ENCODE measurements at regions not wholly inside any gene's neighbourhood (a gene's known extent, or its start where the extent isn't known, plus 50 kb on each side); places are given as distances from the start of the nearest gene placed in this dataset.

DNA sequence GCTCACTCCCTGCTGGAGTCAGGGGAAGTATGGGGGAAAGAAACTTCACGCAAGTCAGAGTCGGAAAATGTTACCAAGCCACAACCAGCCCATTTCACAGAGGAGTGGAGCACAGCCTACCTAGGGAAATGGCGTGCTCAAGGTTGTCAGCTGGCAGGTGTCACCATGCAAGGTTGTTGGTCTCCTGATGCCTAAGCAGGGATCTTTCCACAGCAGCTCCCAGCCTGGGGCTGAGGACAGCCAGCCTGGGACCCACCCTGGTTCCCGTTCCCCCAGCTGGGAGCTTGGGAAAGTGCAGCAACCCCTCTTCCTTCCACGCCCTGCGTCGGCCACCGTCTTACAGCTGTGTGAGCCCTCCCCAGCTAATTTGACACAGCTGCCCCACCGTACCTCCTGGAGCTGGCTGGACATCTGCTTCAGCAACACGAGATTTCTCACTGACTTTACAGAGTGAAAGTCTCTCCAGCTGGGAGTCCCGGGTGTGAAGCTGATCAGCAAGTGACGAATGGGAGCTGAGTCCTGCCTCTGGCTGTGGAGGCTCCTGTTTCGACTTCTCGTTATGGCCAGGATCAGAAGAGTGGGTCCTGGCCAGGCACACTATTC is 224.6 kb upstream of the RAB4A start:
- H3K4me1 ChIP-seq (ENCODE audit: control insufficient read depth in 4 of 4, insufficient read depth in 4 of 4, low read length in 3 of 4): no peaks in the 10 kb centered on the region
- 92% methylated on average over 14 of the region's 14 CpGs for WGBS
- peak; percentile 23 for DNase-seq (ENCODE audit: low spot score)
- H3K4me3 ChIP-seq (ENCODE audit: low read depth in 1 of 3, low read length in 3 of 3): no peak overlapping the region
- no peaks in the 10 kb centered on the region for H3K9me3 ChIP-seq (ENCODE audit: control insufficient read depth in 4 of 4, low read length in 3 of 4)
- TF ChIP-seq FOXA1 (IDR thresholded peaks at IDR 0.05): no peak
- no peak for TF ChIP-seq HNF4A (conservative IDR thresholded peaks at IDR 0.05)
- TF ChIP-seq, protein P1, sequence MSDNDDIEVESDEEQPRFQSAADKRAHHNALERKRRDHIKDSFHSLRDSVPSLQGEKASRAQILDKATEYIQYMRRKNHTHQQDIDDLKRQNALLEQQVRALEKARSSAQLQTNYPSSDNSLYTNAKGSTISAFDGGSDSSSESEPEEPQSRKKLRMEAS (IDR thresholded peaks at IDR 0.05): no peak
- TF ChIP-seq RXRA (IDR thresholded peaks at IDR 0.05): no peak
- no peak for TF ChIP-seq RAD21 (IDR thresholded peaks at IDR 0.05)
- no peak for TF ChIP-seq NR2F2 (IDR thresholded peaks at IDR 0.05)
- no peak for TF ChIP-seq GABPA (IDR thresholded peaks at IDR 0.05 in 1 of 2, conservative IDR thresholded peaks at IDR 0.05 in 1 of 2)
- TF ChIP-seq YY1 (IDR thresholded peaks at IDR 0.05): no peak
- no peak for TF ChIP-seq JUND (IDR thresholded peaks at IDR 0.05)
- TF ChIP-seq, protein P2, sequence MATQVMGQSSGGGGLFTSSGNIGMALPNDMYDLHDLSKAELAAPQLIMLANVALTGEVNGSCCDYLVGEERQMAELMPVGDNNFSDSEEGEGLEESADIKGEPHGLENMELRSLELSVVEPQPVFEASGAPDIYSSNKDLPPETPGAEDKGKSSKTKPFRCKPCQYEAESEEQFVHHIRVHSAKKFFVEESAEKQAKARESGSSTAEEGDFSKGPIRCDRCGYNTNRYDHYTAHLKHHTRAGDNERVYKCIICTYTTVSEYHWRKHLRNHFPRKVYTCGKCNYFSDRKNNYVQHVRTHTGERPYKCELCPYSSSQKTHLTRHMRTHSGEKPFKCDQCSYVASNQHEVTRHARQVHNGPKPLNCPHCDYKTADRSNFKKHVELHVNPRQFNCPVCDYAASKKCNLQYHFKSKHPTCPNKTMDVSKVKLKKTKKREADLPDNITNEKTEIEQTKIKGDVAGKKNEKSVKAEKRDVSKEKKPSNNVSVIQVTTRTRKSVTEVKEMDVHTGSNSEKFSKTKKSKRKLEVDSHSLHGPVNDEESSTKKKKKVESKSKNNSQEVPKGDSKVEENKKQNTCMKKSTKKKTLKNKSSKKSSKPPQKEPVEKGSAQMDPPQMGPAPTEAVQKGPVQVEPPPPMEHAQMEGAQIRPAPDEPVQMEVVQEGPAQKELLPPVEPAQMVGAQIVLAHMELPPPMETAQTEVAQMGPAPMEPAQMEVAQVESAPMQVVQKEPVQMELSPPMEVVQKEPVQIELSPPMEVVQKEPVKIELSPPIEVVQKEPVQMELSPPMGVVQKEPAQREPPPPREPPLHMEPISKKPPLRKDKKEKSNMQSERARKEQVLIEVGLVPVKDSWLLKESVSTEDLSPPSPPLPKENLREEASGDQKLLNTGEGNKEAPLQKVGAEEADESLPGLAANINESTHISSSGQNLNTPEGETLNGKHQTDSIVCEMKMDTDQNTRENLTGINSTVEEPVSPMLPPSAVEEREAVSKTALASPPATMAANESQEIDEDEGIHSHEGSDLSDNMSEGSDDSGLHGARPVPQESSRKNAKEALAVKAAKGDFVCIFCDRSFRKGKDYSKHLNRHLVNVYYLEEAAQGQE (IDR thresholded peaks at IDR 0.05): no peak
- TF ChIP-seq, protein P3, sequence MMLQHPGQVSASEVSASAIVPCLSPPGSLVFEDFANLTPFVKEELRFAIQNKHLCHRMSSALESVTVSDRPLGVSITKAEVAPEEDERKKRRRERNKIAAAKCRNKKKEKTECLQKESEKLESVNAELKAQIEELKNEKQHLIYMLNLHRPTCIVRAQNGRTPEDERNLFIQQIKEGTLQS (IDR thresholded peaks at IDR 0.05): no peak
- H3K27ac ChIP-seq (ENCODE audit: low read depth in 1 of 2, low read length in 2 of 2): no peak overlapping the region
- H3K9ac ChIP-seq (ENCODE audit: low read depth in 1 of 2, low read length in 2 of 2): no peak overlapping the region
- no peaks in the 10 kb centered on the region for H3K27me3 ChIP-seq (ENCODE audit: control insufficient read depth in 4 of 4, insufficient read depth in 4 of 4, low read length in 3 of 4)
- no peaks in the 10 kb centered on the region for H3K36me3 ChIP-seq (ENCODE audit: control insufficient read depth in 4 of 4, insufficient read depth in 3 of 4, low read depth in 1 of 4, low read length in 3 of 4)

DNA sequence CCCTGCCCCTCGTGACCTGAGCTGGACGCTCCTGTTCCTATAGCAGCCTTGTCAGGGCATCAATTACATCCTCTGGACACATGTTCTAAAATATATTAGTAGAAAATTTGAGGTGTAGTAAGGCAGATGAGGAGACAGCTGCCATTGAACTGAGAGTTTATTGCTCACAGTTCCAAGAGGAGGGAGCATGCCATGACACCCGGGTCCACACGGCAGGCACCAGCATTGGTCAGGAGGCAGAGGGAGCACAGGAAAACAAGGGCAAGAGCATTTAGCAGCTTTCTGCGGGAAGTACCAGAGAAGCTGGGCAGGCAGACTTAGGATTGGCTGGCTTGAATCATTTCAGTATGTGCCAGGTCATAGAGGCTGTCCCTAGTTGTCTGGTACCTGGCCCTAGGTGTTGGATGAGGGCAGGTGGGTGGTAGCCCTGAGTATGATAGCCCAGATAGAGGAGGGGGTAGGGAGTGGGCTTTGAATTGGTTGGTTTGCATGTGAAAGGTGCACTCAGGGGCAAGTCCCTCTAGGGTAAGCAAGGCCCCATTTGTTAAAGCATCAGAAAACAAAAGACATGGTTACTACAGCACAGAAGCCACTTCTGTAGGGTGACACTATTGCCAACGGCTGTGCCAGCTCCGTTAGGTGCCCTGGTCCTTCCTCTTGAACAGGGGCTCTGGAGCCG is 223.6 kb upstream of the RAB4A start:
- TF ChIP-seq, protein P1 (IDR thresholded peaks at IDR 0.05): no peak
- TF ChIP-seq, protein P3 (IDR thresholded peaks at IDR 0.05): no peak
- TF ChIP-seq JUND (IDR thresholded peaks at IDR 0.05) (no peak), GABPA (IDR thresholded peaks at IDR 0.05 in 1 of 2, conservative IDR thresholded peaks at IDR 0.05 in 1 of 2) (no peak), EGR1 (IDR thresholded peaks at IDR 0.05; ENCODE audit: low read depth in 2 of 2) (no peak), YY1 (IDR thresholded peaks at IDR 0.05) (no peak), SP1 (IDR thresholded peaks at IDR 0.05) (no peak), FOXA1 (IDR thresholded peaks at IDR 0.05) (no peak), RXRA (IDR thresholded peaks at IDR 0.05) (no peak), NR2F2 (IDR thresholded peaks at IDR 0.05) (no peak), TAF1 (conservative IDR thresholded peaks at IDR 0.05) (no peak), RAD21 (IDR thresholded peaks at IDR 0.05) (no peak), HNF4G (IDR thresholded peaks at IDR 0.05) (no peak), HNF4A (conservative IDR thresholded peaks at IDR 0.05) (no peak)
- TF ChIP-seq, protein P4, sequence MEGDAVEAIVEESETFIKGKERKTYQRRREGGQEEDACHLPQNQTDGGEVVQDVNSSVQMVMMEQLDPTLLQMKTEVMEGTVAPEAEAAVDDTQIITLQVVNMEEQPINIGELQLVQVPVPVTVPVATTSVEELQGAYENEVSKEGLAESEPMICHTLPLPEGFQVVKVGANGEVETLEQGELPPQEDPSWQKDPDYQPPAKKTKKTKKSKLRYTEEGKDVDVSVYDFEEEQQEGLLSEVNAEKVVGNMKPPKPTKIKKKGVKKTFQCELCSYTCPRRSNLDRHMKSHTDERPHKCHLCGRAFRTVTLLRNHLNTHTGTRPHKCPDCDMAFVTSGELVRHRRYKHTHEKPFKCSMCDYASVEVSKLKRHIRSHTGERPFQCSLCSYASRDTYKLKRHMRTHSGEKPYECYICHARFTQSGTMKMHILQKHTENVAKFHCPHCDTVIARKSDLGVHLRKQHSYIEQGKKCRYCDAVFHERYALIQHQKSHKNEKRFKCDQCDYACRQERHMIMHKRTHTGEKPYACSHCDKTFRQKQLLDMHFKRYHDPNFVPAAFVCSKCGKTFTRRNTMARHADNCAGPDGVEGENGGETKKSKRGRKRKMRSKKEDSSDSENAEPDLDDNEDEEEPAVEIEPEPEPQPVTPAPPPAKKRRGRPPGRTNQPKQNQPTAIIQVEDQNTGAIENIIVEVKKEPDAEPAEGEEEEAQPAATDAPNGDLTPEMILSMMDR (IDR thresholded peaks at IDR 0.05; ENCODE audit: low read depth, low read length, missing input control): no peak
- 95% methylated on average over 8 of the region's 8 CpGs for WGBS
- Histone ChIP-seq H3K27ac (ENCODE audit: low read depth in 1 of 2, low read length in 2 of 2) (no peak overlapping the region), H3K27me3 (ENCODE audit: control insufficient read depth in 4 of 4, insufficient read depth in 4 of 4, low read length in 3 of 4) (no peaks in the 10 kb centered on the region), H3K4me1 (ENCODE audit: control insufficient read depth in 4 of 4, insufficient read depth in 4 of 4, low read length in 3 of 4) (no peaks in the 10 kb centered on the region), H3K4me3 (ENCODE audit: low read depth in 1 of 3, low read length in 3 of 3) (no peak overlapping the region), H3K9me3 (ENCODE audit: control insufficient read depth in 4 of 4, low read length in 3 of 4) (no peaks in the 10 kb centered on the region), H3K9ac (ENCODE audit: low read depth in 1 of 2, low read length in 2 of 2) (no peak overlapping the region), H3K36me3 (ENCODE audit: control insufficient read depth in 4 of 4, insufficient read depth in 3 of 4, low read depth in 1 of 4, low read length in 3 of 4) (no peaks in the 10 kb centered on the region)
- DNase-seq (ENCODE audit: low spot score): peak; percentile 20

Data from liver (tissue), 8 donors.